CD4-positive, CD25-positive, alpha-beta regulatory T cell (primary cell): ENCODE measurements at regions not wholly inside any gene's neighbourhood (a gene's known extent, or its start where the extent isn't known, plus 50 kb on each side); places are given as distances from the start of the nearest gene placed in this dataset.

Source experiments
- ATAC-seq, 2 donors: fragments of 150-1000 bp; cut with Tn5 transposase; one replicate each; pipeline ENCODE4 v1.10.0; 2021; ENCODE audit warnings: low read depth in 2 of 2, moderate number of reproducible peaks in 2 of 2, moderate library complexity in 1 of 2
- DNase-seq, 3 donors: peaks; one replicate each; pipeline versions ENCODE4 v3.0.0 to v3.0.0-alpha.2; 2012 to 2022; ENCODE audit warnings: mixed read lengths in 1 of 3
- H3K27ac ChIP-seq: one replicate; pipeline ENCODE4 v1.7.0; 2013; ENCODE audit warnings: mild to moderate bottlenecking, low read length; ENCODE audit not compliant: insufficient read depth, poor library complexity, severe bottlenecking
- H3K27me3 ChIP-seq: one replicate; pipeline ENCODE4 v1.7.0; 2013; ENCODE audit warnings: low read length; ENCODE audit not compliant: control insufficient read depth, insufficient read depth
- H3K36me3 ChIP-seq: one replicate; pipeline ENCODE4 v1.7.0; 2013; ENCODE audit warnings: mild to moderate bottlenecking, low read length, moderate library complexity; ENCODE audit not compliant: control insufficient read depth, insufficient read depth
- H3K4me1 ChIP-seq: 2 replicates; pipeline ENCODE4 v1.7.0; 2013; ENCODE audit warnings: mild to moderate bottlenecking, low read length; ENCODE audit not compliant: insufficient read depth, control insufficient read depth, poor library complexity, severe bottlenecking
- H3K4me3 ChIP-seq: one replicate; pipeline ENCODE4 v1.7.0; 2013; ENCODE audit warnings: low read depth, mild to moderate bottlenecking, low read length, moderate library complexity
- H3K9me3 ChIP-seq, 2 experiments: 1 replicate in 1 of 2; 2 replicates in 1 of 2; pipeline ENCODE4 v1.7.0; 2013; ENCODE audit warnings: low read length in 2 of 2, mild to moderate bottlenecking in 1 of 2, moderate library complexity in 1 of 2; ENCODE audit not compliant: control insufficient read depth in 2 of 2
- H3K27ac Mint-ChIP-seq, 3 donors: one replicate each; pipeline ENCODE4 v1.8.0; 2020 to 2022; ENCODE audit warnings: mild to moderate bottlenecking in 3 of 3, mixed read lengths in 3 of 3, moderate library complexity in 2 of 3
- H3K27me3 Mint-ChIP-seq: one replicate; pipeline ENCODE4 v1.8.0; 2022; ENCODE audit warnings: mild to moderate bottlenecking, mixed read lengths
- H3K36me3 Mint-ChIP-seq: one replicate; pipeline ENCODE4 v1.8.0; 2020; ENCODE audit warnings: mixed read lengths
- H3K4me1 Mint-ChIP-seq, 4 donors: one replicate each; pipeline ENCODE4 v1.8.0; 2020 to 2022; ENCODE audit warnings: mixed read lengths in 4 of 4, mild to moderate bottlenecking in 1 of 4
- H3K4me3 Mint-ChIP-seq, 4 donors: one replicate each; pipeline ENCODE4 v1.8.0; 2020 to 2022; ENCODE audit warnings: mild to moderate bottlenecking in 4 of 4, mixed read lengths in 4 of 4, moderate library complexity in 3 of 4
- H3K9me3 Mint-ChIP-seq, 7 donors: one replicate each; pipeline ENCODE4 v1.8.0; 2020 to 2022; ENCODE audit warnings: mixed read lengths in 7 of 7, mild to moderate bottlenecking in 3 of 7, moderate library complexity in 2 of 7

DNA sequence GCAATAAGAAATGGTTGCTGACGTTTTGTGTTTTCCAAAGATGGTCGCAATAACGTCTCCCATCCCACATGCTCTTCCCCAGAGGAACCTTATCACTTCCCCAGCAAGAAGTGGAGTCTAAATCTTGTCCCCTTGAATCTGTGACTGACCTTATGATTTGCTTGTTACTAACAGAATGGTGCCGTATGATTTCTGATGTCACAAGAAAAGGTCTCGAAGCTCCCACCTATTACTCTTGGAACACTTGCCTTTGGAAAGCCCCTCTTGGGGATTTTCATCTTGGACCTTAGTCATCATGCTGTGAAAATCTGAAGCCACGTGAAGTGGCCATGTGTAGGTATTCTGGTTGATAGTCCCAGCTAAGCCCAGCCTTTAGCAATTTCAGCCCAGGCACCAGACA lies 86.2 kb upstream of the GLS start:
- Mint-ChIP-seq H3K27me3 (no peaks in the 10 kb centered on the region), H3K36me3 (no peaks in the 10 kb centered on the region), H3K27ac (no peak overlapping the region), H3K4me3 (no peak overlapping the region), H3K4me1 (peaks cover 3 to 22% (median 16%) of the 10 kb centered on the region in 4 donors), H3K9me3 (no peaks in the 10 kb centered on the region)
- no peak for DNase-seq
- H3K4me3 ChIP-seq = no peak overlapping the region
- no peaks in the 10 kb centered on the region for H3K4me1 ChIP-seq
- no peak overlapping the region for H3K27ac ChIP-seq
- no peaks in the 10 kb centered on the region for H3K27me3 ChIP-seq
- no peaks in the 10 kb centered on the region for H3K9me3 ChIP-seq
- no peak for ATAC-seq
- H3K36me3 ChIP-seq = no peaks in the 10 kb centered on the region

DNA sequence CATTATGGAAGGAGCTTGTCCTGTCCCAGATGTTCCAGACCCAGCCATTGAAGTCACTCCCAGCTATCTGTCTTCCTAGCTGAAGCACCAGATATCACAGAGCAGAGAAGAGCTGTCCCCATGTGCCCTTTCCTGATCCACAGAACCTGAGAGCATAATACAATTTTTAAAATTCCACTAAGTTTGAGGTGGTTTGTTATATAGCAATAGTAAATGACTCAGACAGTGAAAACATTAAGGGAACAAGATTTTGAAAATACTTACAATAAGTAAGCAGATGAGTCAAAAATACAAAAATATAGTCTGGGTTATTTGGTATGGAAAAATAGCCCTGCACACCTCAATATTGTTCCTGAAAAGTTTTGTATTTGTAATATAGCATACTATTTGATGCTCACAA lies 85.8 kb upstream of the GLS start:
- no peaks in the 10 kb centered on the region for H3K36me3 ChIP-seq
- DNase-seq (no peak), ATAC-seq (no peak)
- Mint-ChIP-seq H3K9me3 (no peaks in the 10 kb centered on the region), H3K36me3 (no peaks in the 10 kb centered on the region), H3K27ac (no peak overlapping the region), H3K27me3 (no peaks in the 10 kb centered on the region), H3K4me1 (peaks cover 3 to 22% (median 16%) of the 10 kb centered on the region in 4 donors), H3K4me3 (no peak overlapping the region)
- H3K9me3 ChIP-seq = no peaks in the 10 kb centered on the region
- H3K4me3 ChIP-seq = no peak overlapping the region
- no peaks in the 10 kb centered on the region for H3K4me1 ChIP-seq
- no peak overlapping the region for H3K27ac ChIP-seq
- H3K27me3 ChIP-seq = no peaks in the 10 kb centered on the region

DNA sequence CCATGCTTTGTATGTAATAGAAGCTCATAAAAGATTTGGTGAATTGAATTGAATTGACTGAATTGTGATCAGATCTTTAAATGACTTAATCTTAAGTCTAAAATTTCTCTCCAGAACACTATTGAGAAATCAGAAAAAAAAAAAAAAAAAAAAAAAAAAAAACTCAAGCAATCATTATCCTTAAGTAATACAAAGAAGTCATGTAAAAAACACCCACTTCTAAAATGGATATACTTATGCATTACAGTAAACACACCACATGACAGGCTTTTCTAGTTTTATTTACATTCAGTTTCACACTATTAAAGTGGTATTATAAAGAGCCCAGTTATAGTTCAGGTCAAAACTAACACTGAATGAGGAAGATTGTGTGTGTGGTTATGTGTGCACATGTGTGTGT lies 84.9 kb upstream of the GLS start:
- H3K27ac ChIP-seq = no peak overlapping the region
- no peaks in the 10 kb centered on the region for H3K27me3 Mint-ChIP-seq
- H3K4me3 Mint-ChIP-seq = no peak overlapping the region
- H3K4me1 ChIP-seq = no peaks in the 10 kb centered on the region
- DNase-seq (no peak), ATAC-seq (no peak)
- H3K9me3 Mint-ChIP-seq = no peaks in the 10 kb centered on the region
- H3K9me3 ChIP-seq = no peaks in the 10 kb centered on the region
- H3K4me3 ChIP-seq = no peak overlapping the region
- H3K27ac Mint-ChIP-seq = no peak overlapping the region
- H3K27me3 ChIP-seq = no peaks in the 10 kb centered on the region
- no peaks in the 10 kb centered on the region for H3K36me3 ChIP-seq
- no peaks in the 10 kb centered on the region for H3K36me3 Mint-ChIP-seq
- H3K4me1 Mint-ChIP-seq = peaks cover 3 to 18% (median 15%) of the 10 kb centered on the region in 4 donors

DNA sequence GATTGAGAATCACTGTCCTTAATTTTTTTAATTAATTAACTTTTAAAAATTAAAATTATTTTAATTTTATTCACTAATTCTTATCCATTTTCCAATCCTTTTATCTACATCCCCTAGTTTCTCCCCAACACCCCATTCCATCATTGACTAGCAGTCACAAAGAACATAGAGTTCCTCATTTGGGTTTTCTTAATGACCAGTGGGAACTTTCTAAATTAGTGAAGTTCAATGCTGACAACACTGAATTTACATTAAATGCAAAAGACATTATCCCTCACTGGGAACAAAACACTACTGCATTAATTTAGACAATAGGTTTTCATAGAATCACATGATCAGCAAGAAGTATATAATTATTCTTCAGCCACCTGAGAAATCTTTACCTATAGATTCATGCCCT lies 80.6 kb upstream of the GLS start:
- H3K27ac Mint-ChIP-seq = no peak overlapping the region
- H3K4me3 Mint-ChIP-seq = no peak overlapping the region
- H3K4me1 ChIP-seq = no peaks in the 10 kb centered on the region
- no peaks in the 10 kb centered on the region for H3K27me3 Mint-ChIP-seq
- no peak for DNase-seq
- H3K36me3 Mint-ChIP-seq = no peaks in the 10 kb centered on the region
- H3K9me3 Mint-ChIP-seq = no peaks in the 10 kb centered on the region
- H3K36me3 ChIP-seq = no peaks in the 10 kb centered on the region
- no peak for ATAC-seq
- no peaks in the 10 kb centered on the region for H3K9me3 ChIP-seq
- H3K4me3 ChIP-seq = no peak overlapping the region
- H3K4me1 Mint-ChIP-seq = no peaks in the 10 kb centered on the region
- no peak overlapping the region for H3K27ac ChIP-seq
- no peaks in the 10 kb centered on the region for H3K27me3 ChIP-seq

DNA sequence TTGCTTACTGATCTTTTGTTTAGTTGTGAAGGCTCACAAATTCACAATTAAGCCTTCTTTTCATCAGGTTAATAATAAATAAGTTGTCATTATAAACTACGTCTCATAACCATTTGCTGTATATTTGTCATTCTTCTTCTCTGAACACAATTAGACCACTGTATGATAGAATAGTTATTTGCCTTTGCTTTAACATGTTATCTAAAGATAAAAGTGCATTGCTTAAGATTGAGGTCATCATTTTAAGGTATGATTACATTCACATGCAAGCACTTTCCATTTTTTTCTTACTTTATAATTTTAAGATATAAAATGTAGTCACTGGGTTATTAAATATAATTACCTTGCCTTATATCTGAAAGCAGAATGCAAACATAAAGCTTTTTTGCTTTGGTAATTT lies 80.1 kb upstream of the GLS start:
- Mint-ChIP-seq H3K4me1 (no peaks in the 10 kb centered on the region), H3K9me3 (no peaks in the 10 kb centered on the region), H3K36me3 (no peaks in the 10 kb centered on the region), H3K27ac (no peak overlapping the region), H3K4me3 (no peak overlapping the region), H3K27me3 (no peaks in the 10 kb centered on the region)
- DNase-seq (no peak), ATAC-seq (no peak)
- Histone ChIP-seq H3K4me1 (no peaks in the 10 kb centered on the region), H3K4me3 (no peak overlapping the region), H3K27ac (no peak overlapping the region), H3K9me3 (no peaks in the 10 kb centered on the region), H3K27me3 (no peaks in the 10 kb centered on the region), H3K36me3 (no peaks in the 10 kb centered on the region)

DNA sequence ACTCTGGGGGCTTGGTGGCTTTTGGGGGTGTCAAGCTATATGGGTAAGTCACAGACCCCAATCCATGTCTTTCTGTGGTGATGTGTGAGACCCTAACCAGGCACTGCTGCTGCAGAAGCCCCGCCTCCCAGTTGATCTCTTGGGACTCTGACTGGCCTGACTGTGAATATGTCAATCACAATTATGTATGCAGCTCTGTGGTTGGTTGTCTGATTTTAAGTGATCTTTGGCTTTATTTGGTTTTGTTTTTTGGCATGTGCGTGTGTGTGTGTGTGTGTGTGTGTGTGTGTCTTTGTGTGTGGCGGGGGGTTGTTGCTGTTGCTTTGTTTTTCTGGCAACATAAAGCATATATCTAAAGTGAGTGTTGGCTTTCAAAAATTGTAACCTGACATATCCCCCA lies 78.5 kb upstream of the GLS start:
- no peaks in the 10 kb centered on the region for H3K4me1 Mint-ChIP-seq
- Histone ChIP-seq H3K4me3 (no peak overlapping the region), H3K4me1 (no peaks in the 10 kb centered on the region), H3K36me3 (no peaks in the 10 kb centered on the region), H3K9me3 (no peaks in the 10 kb centered on the region), H3K27ac (no peak overlapping the region), H3K27me3 (no peaks in the 10 kb centered on the region)
- H3K4me3 Mint-ChIP-seq = no peak overlapping the region
- ATAC-seq (no peak), DNase-seq (no peak)
- H3K27me3 Mint-ChIP-seq = no peaks in the 10 kb centered on the region
- H3K36me3 Mint-ChIP-seq = no peaks in the 10 kb centered on the region
- no peak overlapping the region for H3K27ac Mint-ChIP-seq
- H3K9me3 Mint-ChIP-seq = no peaks in the 10 kb centered on the region

DNA sequence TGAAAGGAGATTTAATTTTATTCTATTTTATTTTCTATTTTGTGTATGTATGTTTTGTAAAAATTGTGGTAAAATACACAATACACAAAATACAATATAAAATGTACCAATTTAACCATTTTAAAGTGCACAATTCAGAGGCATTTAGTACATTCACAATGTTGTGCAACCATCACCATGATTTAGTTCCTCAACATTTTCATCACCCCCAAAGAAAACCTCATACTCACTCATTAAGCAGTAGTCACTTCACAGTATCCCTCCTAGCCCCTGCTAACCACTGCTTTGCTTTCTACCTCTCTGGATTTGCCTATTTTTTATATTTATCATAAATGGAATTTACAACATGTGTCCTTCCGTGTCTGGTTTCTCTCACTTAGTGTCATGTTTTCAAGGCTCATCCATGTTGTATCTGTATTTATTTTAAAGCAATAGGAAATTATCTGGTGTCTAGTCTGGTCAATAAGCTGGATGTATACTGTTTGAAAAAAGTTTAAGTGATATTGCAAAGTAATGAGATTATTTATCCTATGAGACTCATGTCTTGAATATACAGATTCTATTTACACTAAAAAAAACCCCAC lies 77.9 kb upstream of the GLS start:
- peaks cover 0 to under 1% (median 0%) of the 10 kb centered on the region in 4 donors for H3K4me1 Mint-ChIP-seq
- DNase-seq (no peak), ATAC-seq (no peak)
- Histone ChIP-seq H3K27ac (no peak overlapping the region), H3K4me1 (no peaks in the 10 kb centered on the region), H3K36me3 (no peaks in the 10 kb centered on the region), H3K27me3 (no peaks in the 10 kb centered on the region), H3K4me3 (no peak overlapping the region), H3K9me3 (no peaks in the 10 kb centered on the region)
- H3K27me3 Mint-ChIP-seq = no peaks in the 10 kb centered on the region
- no peaks in the 10 kb centered on the region for H3K9me3 Mint-ChIP-seq
- H3K4me3 Mint-ChIP-seq = no peak overlapping the region
- H3K36me3 Mint-ChIP-seq = no peaks in the 10 kb centered on the region
- no peak overlapping the region for H3K27ac Mint-ChIP-seq

DNA sequence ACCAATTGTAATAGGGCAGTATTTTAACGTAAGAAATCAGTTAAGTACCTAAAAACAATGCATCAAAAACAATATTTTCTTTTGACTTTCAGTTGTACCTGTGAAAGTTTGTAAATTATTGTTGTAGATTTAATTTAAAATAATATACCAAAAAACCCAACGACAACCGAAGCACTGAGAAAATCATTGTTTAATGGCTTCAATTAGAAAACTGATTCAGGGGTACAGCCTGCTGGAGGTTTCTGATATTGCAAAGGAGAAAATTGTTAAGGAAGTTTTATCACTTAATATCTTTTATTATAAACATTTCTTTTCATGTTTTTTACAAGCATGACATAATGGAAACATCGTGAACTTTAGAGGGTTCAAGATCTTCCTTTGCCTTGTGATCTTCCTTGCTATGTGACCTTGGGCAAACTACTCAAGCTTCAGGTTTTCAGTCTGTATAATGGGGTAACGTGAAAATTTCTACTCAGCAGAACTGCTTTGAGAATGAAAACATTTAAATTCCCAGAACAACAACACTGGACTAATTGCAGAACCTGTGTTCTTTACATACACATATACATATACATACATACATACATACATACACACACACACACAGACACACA lies 76.3 kb upstream of the GLS start:
- H3K4me1 ChIP-seq = no peaks in the 10 kb centered on the region
- Mint-ChIP-seq H3K27me3 (no peaks in the 10 kb centered on the region), H3K27ac (no peak overlapping the region), H3K36me3 (no peaks in the 10 kb centered on the region), H3K4me3 (no peak overlapping the region), H3K4me1 (peaks cover 0 to 2% (median 0%) of the 10 kb centered on the region in 4 donors), H3K9me3 (no peaks in the 10 kb centered on the region)
- no peak overlapping the region for H3K27ac ChIP-seq
- DNase-seq = peak in 2 of 3 donors; percentile 21 to 38
- no peak for ATAC-seq
- H3K9me3 ChIP-seq = no peaks in the 10 kb centered on the region
- H3K4me3 ChIP-seq = no peak overlapping the region
- no peaks in the 10 kb centered on the region for H3K27me3 ChIP-seq
- no peaks in the 10 kb centered on the region for H3K36me3 ChIP-seq
